DMS 273 (cell line): ENCODE measurements at regions not wholly inside any gene's neighbourhood (a gene's known extent, or its start where the extent isn't known, plus 50 kb on each side); places are given as distances from the start of the nearest gene placed in this dataset.
"Not testable (repeated sequence)": the region's sequence is repeated elsewhere in the genome, so short reads cannot be mapped to it uniquely, and the experiment has no call there.

ENCODE experiments used
- DNase-seq: peaks from one replicate; lab custom pipeline; 2025; ENCODE audit not compliant: unreplicated experiment; lab: John Stamatoyannopoulos, UW

GRCh38 chr11:107276077-107276476 lies 181.5 kb downstream of the CWF19L2 start:
- DNase-seq = no peak

- DNase-seq = no peak
Measured at GRCh38 chr11:107275632-107276031, 182.0 kb downstream of the CWF19L2 start.

GRCh38 chr11:107274138-107274537 lies 183.5 kb downstream of the CWF19L2 start:
- no peak for DNase-seq

GRCh38 chr11:107272561-107272960 lies 185.1 kb downstream of the CWF19L2 start:
- no peak for DNase-seq

- DNase-seq = no peak
Measured at GRCh38 chr11:107271425-107271824, 186.2 kb downstream of the CWF19L2 start.

- DNase-seq = no peak
Measured at GRCh38 chr11:107268977-107269376, 188.6 kb downstream of the CWF19L2 start.

- DNase-seq = no peak
Measured at GRCh38 chr11:107266455-107266854, 191.2 kb downstream of the CWF19L2 start.

- no peak for DNase-seq
Measured at GRCh38 chr11:107265591-107266121, 192.0 kb downstream of the CWF19L2 start.

- no peak for DNase-seq
Measured at GRCh38 chr11:107263844-107264563, 193.6 kb downstream of the CWF19L2 start.

GRCh38 chr11:107259811-107260221 lies 197.8 kb downstream of the CWF19L2 start:
- DNase-seq = no peak

- no peak for DNase-seq
Measured at GRCh38 chr11:107257710-107258109, 199.9 kb downstream of the CWF19L2 start.

GRCh38 chr11:107253661-107254060 lies 204.0 kb downstream of the CWF19L2 start:
- DNase-seq = not testable (repeated sequence)

- no peak for DNase-seq
Measured at GRCh38 chr11:107252429-107253161, 205.0 kb downstream of the CWF19L2 start.

GRCh38 chr11:107251298-107251697 lies 206.3 kb downstream of the CWF19L2 start:
- DNase-seq = no peak

- no peak for DNase-seq
Measured at GRCh38 chr11:107250017-107250416, 207.6 kb downstream of the CWF19L2 start.

GRCh38 chr11:107249054-107249453 lies 208.6 kb downstream of the CWF19L2 start:
- DNase-seq = no peak

- DNase-seq = no peak
Measured at GRCh38 chr11:107247167-107247861, 210.3 kb downstream of the CWF19L2 start.

- DNase-seq = no peak
Measured at GRCh38 chr11:107243929-107244328, 213.7 kb downstream of the CWF19L2 start.

GRCh38 chr11:107232451-107232850 lies 214.2 kb upstream of the GUCY1A2 start:
- no peak for DNase-seq

- DNase-seq = no peak
Measured at GRCh38 chr11:107224836-107225235, 206.6 kb upstream of the GUCY1A2 start.

- no peak for DNase-seq
Measured at GRCh38 chr11:107222916-107223460, 204.7 kb upstream of the GUCY1A2 start.
